ENCODE measurements at regions not wholly inside any gene's neighbourhood (a gene's known extent, or its start where the extent isn't known, plus 50 kb on each side); places are given as distances from the start of the nearest gene placed in this dataset.

- H3K9me3 ChIP-seq = peaks cover 13% of the 10 kb centered on the region; the same call in 1 of the 2 replicates
- H3K27me3 ChIP-seq = no peaks in the 10 kb centered on the region
These were observed 288.2 kb upstream of the TMPO start for GRCh38 chr12:98227162-98227561.

GRCh38 chr12:98228683-98229539 lies 286.5 kb upstream of the TMPO start:
- Histone ChIP-seq H3K27ac (no peak overlapping the region), H3K9me3 (peaks cover 13% of the 10 kb centered on the region; the same call in 1 of the 2 replicates)
- no peak for TF ChIP-seq Cebpa-rat (IDR thresholded peaks at IDR 0.05)

More at GRCh38 chr12:98227162-98227561, 288.2 kb upstream of the TMPO start:
- no peak overlapping the region for H3K4me3 ChIP-seq
- no peaks in the 10 kb centered on the region for H4K20me1 ChIP-seq
- peaks cover 14% of the 10 kb centered on the region for H3K4me1 ChIP-seq
- H3K9ac ChIP-seq = no peak overlapping the region
- no peak overlapping the region for H3K4me2 ChIP-seq
- H3K36me3 ChIP-seq = no peaks in the 10 kb centered on the region
- no peak for TF ChIP-seq Cebpa-rat (IDR thresholded peaks at IDR 0.05)
- no peak overlapping the region for H3K27ac ChIP-seq

GRCh38 chr12:98229540-98229924 lies 285.9 kb upstream of the TMPO start:
- no peak for TF ChIP-seq Cebpa-rat (IDR thresholded peaks at IDR 0.05)
- H4K20me1 ChIP-seq = no peaks in the 10 kb centered on the region
- peaks cover 8% of the 10 kb centered on the region for H3K4me1 ChIP-seq
- no peaks in the 10 kb centered on the region for H3K36me3 ChIP-seq
- no peak overlapping the region for H3K27ac ChIP-seq
- H3K9me3 ChIP-seq = peaks cover 13% of the 10 kb centered on the region; the same call in 1 of the 2 replicates
- H3K4me2 ChIP-seq = no peak overlapping the region
- no peak overlapping the region for H3K9ac ChIP-seq
- H3K4me3 ChIP-seq = no peak overlapping the region
- no peaks in the 10 kb centered on the region for H3K27me3 ChIP-seq

More at GRCh38 chr12:98228683-98229539, 286.5 kb upstream of the TMPO start:
- no peaks in the 10 kb centered on the region for H3K27me3 ChIP-seq
- H3K4me3 ChIP-seq = no peak overlapping the region
- no peak overlapping the region for H3K9ac ChIP-seq
- no peaks in the 10 kb centered on the region for H4K20me1 ChIP-seq
- H3K4me2 ChIP-seq = no peak overlapping the region
- H3K4me1 ChIP-seq = peaks cover 14% of the 10 kb centered on the region
- no peaks in the 10 kb centered on the region for H3K36me3 ChIP-seq

- H3K27me3 ChIP-seq = no peaks in the 10 kb centered on the region
- H3K4me3 ChIP-seq = no peak overlapping the region
- no peaks in the 10 kb centered on the region for H3K4me1 ChIP-seq
- no peaks in the 10 kb centered on the region for H3K36me3 ChIP-seq
- no peak for TF ChIP-seq Cebpa-rat (IDR thresholded peaks at IDR 0.05)
- no peak overlapping the region for H3K4me2 ChIP-seq
- H3K9me3 ChIP-seq = no peaks in the 10 kb centered on the region; the same call in 1 of the 2 replicates
- H4K20me1 ChIP-seq = no peaks in the 10 kb centered on the region
- no peak overlapping the region for H3K27ac ChIP-seq
- no peak overlapping the region for H3K9ac ChIP-seq
These were observed 282.5 kb upstream of the TMPO start for GRCh38 chr12:98232753-98233390.

- Histone ChIP-seq H3K9me3 (no peaks in the 10 kb centered on the region; the same call in 1 of the 2 replicates), H3K9ac (no peak overlapping the region), H3K27ac (no peak overlapping the region), H3K27me3 (no peaks in the 10 kb centered on the region), H3K4me2 (no peak overlapping the region), H3K4me1 (no peaks in the 10 kb centered on the region), H3K36me3 (no peaks in the 10 kb centered on the region), H4K20me1 (no peaks in the 10 kb centered on the region), H3K4me3 (no peak overlapping the region)
- TF ChIP-seq Cebpa-rat (IDR thresholded peaks at IDR 0.05) = no peak
These were observed 280.1 kb upstream of the TMPO start for GRCh38 chr12:98235301-98235700.

- Histone ChIP-seq H3K4me1 (no peaks in the 10 kb centered on the region), H3K9me3 (no peaks in the 10 kb centered on the region; the same call in 1 of the 2 replicates), H3K4me2 (no peak overlapping the region), H3K27ac (no peak overlapping the region), H3K9ac (no peak overlapping the region), H3K36me3 (no peaks in the 10 kb centered on the region), H4K20me1 (no peaks in the 10 kb centered on the region), H3K4me3 (no peak overlapping the region), H3K27me3 (no peaks in the 10 kb centered on the region)
- TF ChIP-seq Cebpa-rat (IDR thresholded peaks at IDR 0.05) = no peak
These were observed 276.8 kb upstream of the TMPO start for GRCh38 chr12:98238515-98239130.

- no peaks in the 10 kb centered on the region for H3K27me3 ChIP-seq
- no peaks in the 10 kb centered on the region for H3K9me3 ChIP-seq
- no peaks in the 10 kb centered on the region for H3K4me1 ChIP-seq
- no peaks in the 10 kb centered on the region for H3K36me3 ChIP-seq
- no peaks in the 10 kb centered on the region for H4K20me1 ChIP-seq
- no peak for TF ChIP-seq Cebpa-rat (IDR thresholded peaks at IDR 0.05)
- no peak overlapping the region for H3K9ac ChIP-seq
- H3K27ac ChIP-seq = no peak overlapping the region
- H3K4me3 ChIP-seq = no peak overlapping the region
- no peak overlapping the region for H3K4me2 ChIP-seq
These were observed 272.2 kb upstream of the TMPO start for GRCh38 chr12:98243190-98243589.

GRCh38 chr12:98244136-98244535 lies 271.3 kb upstream of the TMPO start:
- Histone ChIP-seq H3K4me1 (no peaks in the 10 kb centered on the region), H3K36me3 (no peaks in the 10 kb centered on the region), H3K4me2 (no peak overlapping the region), H4K20me1 (no peaks in the 10 kb centered on the region), H3K27me3 (no peaks in the 10 kb centered on the region), H3K9me3 (no peaks in the 10 kb centered on the region), H3K27ac (no peak overlapping the region), H3K4me3 (no peak overlapping the region), H3K9ac (no peak overlapping the region)
- no peak for TF ChIP-seq Cebpa-rat (IDR thresholded peaks at IDR 0.05)

GRCh38 chr12:98253207-98254037 lies 262.0 kb upstream of the TMPO start:
- TF ChIP-seq Cebpa-rat (IDR thresholded peaks at IDR 0.05) = no peak
- no peaks in the 10 kb centered on the region for H3K4me1 ChIP-seq
- no peaks in the 10 kb centered on the region for H3K27me3 ChIP-seq
- H3K4me3 ChIP-seq = no peak overlapping the region
- no peak overlapping the region for H3K27ac ChIP-seq
- H3K36me3 ChIP-seq = no peaks in the 10 kb centered on the region
- H4K20me1 ChIP-seq = no peaks in the 10 kb centered on the region
- no peak overlapping the region for H3K9ac ChIP-seq
- H3K4me2 ChIP-seq = no peak overlapping the region
- no peaks in the 10 kb centered on the region for H3K9me3 ChIP-seq

All from BLaER1 (cell line).